Upper lobe of left lung (tissue), 6 donors: ENCODE measurements at regions not wholly inside any gene's neighbourhood (a gene's known extent, or its start where the extent isn't known, plus 50 kb on each side); places are given as distances from the start of the nearest gene placed in this dataset.
A peak's percentile ranks its signal among the peaks of the same experiment; 100 is the strongest.

Source experiments
- ATAC-seq, 2 donors: fragments of 200-7000 bp; cut with Tn5 transposase; one replicate each; pipeline ENCODE4 v1.9.1; 2022; ENCODE audit warnings: mild to moderate bottlenecking in 2 of 2, moderate library complexity in 2 of 2; ENCODE audit not compliant: low FRiP score in 2 of 2
- DNase-seq, 2 donors: peaks; one replicate each; pipeline ENCODE4 v3.0.0-alpha.2; 2019 to 2020
- H3K27ac ChIP-seq, 4 donors: fragments of 200-600 bp; sonication (generic); one replicate each; pipeline ENCODE4 v1.5.1; 2016 to 2019
- H3K27me3 ChIP-seq, 4 donors: fragments of 200-600 bp; sonication (generic); one replicate each; pipeline ENCODE4 v1.5.1; 2017 to 2019
- H3K36me3 ChIP-seq, 4 donors: fragments of 200-600 bp; sonication (generic); one replicate each; pipeline ENCODE4 v1.5.1; 2016 to 2019
- H3K4me1 ChIP-seq, 4 donors: fragments of 200-600 bp; sonication (generic); one replicate each; pipeline ENCODE4 v1.5.1; 2018 to 2019
- H3K4me3 ChIP-seq, 4 donors: fragments of 200-600 bp; sonication (generic); one replicate each; pipeline ENCODE4 v1.5.1; 2017 to 2019; ENCODE audit warnings: mild to moderate bottlenecking in 2 of 4, moderate library complexity in 1 of 4
- H3K9me3 ChIP-seq, 4 donors: fragments of 200-600 bp; sonication (generic); one replicate each; pipeline ENCODE4 v1.5.1; 2018 to 2019
- EP300 ChIP-seq, 4 donors: sonication (generic); formaldehyde crosslinking; IDR thresholded peaks; one replicate each; pipeline ENCODE4 v1.5.1; 2017; ENCODE audit warnings: antibody characterized with exemption in 4 of 4, control low read depth in 2 of 4
- POLR2A ChIP-seq, 4 donors: fragments of 450-650 bp; IDR thresholded peaks; one replicate each; pipeline ENCODE4 v1.5.1; 2016 to 2017; ENCODE audit warnings: antibody characterized with exemption in 4 of 4, mild to moderate bottlenecking in 2 of 4
- POLR2AphosphoS5 ChIP-seq, 2 donors: sonication (generic); formaldehyde crosslinking; IDR thresholded peaks; one replicate each; pipeline ENCODE4 v1.5.1; 2017; ENCODE audit warnings: antibody characterized with exemption in 2 of 2
- WGBS, 2 donors: methylation state at CpG; one replicate each; pipeline ENCODE4 v1.1.5; 2017 to 2018; 5-methylcytosine and 5-hydroxymethylcytosine counted together
- TF ChIP-seq, protein P1 (sequence below), 6 experiments: fragments of 450-650 bp in 4 of 6; fragments of 200-600 bp in 2 of 6; sonication (generic) in 2 of 6; IDR thresholded peaks; one replicate each; pipeline ENCODE4 v1.5.1; 2016 to 2019; ENCODE audit warnings: antibody characterized with exemption in 6 of 6
- donor health status: DM: no; HTN: no; CAD: no; lungs with moderate emphysema.
- donor health status: DM: no; HTN: yes; CAD: no; lungs with severe emphysema.

- TF ChIP-seq, protein P1, sequence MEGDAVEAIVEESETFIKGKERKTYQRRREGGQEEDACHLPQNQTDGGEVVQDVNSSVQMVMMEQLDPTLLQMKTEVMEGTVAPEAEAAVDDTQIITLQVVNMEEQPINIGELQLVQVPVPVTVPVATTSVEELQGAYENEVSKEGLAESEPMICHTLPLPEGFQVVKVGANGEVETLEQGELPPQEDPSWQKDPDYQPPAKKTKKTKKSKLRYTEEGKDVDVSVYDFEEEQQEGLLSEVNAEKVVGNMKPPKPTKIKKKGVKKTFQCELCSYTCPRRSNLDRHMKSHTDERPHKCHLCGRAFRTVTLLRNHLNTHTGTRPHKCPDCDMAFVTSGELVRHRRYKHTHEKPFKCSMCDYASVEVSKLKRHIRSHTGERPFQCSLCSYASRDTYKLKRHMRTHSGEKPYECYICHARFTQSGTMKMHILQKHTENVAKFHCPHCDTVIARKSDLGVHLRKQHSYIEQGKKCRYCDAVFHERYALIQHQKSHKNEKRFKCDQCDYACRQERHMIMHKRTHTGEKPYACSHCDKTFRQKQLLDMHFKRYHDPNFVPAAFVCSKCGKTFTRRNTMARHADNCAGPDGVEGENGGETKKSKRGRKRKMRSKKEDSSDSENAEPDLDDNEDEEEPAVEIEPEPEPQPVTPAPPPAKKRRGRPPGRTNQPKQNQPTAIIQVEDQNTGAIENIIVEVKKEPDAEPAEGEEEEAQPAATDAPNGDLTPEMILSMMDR (IDR thresholded peaks at IDR 0.05) = no peak
- TF ChIP-seq EP300 (IDR thresholded peaks at IDR 0.05) = no peak
- TF ChIP-seq POLR2AphosphoS5 (IDR thresholded peaks at IDR 0.05) = no peak
- TF ChIP-seq POLR2A (IDR thresholded peaks at IDR 0.05) = no peak
- no peak overlapping the region for H3K4me3 ChIP-seq
- no peaks in the 10 kb centered on the region for H3K27me3 ChIP-seq
- DNase-seq = no peak
- peak overlapping the region in 2 of 4 donors; percentile 30 to 32 for H3K27ac ChIP-seq
- H3K9me3 ChIP-seq = no peaks in the 10 kb centered on the region
- peaks cover 6 to 12% (median 10%) of the 10 kb centered on the region in 4 donors for H3K4me1 ChIP-seq
- ATAC-seq = peak in 1 of 2 donors; percentile 49
- WGBS, 2 donors = 69 to 72% methylated on average over 4 of the region's 4 CpGs
- no peaks in the 10 kb centered on the region for H3K36me3 ChIP-seq
These were observed 116.5 kb upstream of the DAPK1 start for GRCh38 chr9:87381050-87381711.

- Histone ChIP-seq H3K9me3 (no peaks in the 10 kb centered on the region), H3K27ac (peak overlapping the region in 3 of 4 donors; percentile 15 to 32 (median 30)), H3K27me3 (no peaks in the 10 kb centered on the region), H3K36me3 (no peaks in the 10 kb centered on the region), H3K4me3 (no peak overlapping the region), H3K4me1 (peaks cover 6 to 12% (median 10%) of the 10 kb centered on the region in 4 donors)
- TF ChIP-seq POLR2AphosphoS5 (IDR thresholded peaks at IDR 0.05) (no peak), POLR2A (IDR thresholded peaks at IDR 0.05) (no peak), EP300 (IDR thresholded peaks at IDR 0.05) (no peak)
- TF ChIP-seq, protein P1 (IDR thresholded peaks at IDR 0.05) = no peak
- peak in 1 of 2 donors; percentile 17 for ATAC-seq
- 50 to 54% methylated on average over 4 of the region's 4 CpGs for WGBS, 2 donors
- no peak for DNase-seq
These were observed 115.9 kb upstream of the DAPK1 start for GRCh38 chr9:87381746-87382145.

DNA sequence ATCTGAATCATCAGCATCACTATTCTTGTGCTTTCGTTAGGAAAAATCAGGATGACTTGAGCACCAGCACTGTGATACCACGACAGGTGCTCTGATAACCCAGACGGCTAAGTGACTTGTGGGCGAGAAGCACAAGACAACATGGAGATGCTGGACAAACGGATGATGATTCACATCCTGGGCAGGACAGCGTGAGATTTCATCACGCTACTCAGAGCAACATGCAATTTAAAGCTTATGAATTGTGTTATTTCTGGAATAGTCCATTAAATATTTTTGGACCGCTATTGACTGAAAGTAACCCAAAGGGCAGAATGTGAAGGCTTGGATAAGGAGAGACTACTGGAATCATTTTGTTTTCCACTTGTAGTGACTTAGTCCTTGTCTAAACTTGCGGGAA is 114.8 kb upstream of the DAPK1 start:
- H3K27me3 ChIP-seq = no peaks in the 10 kb centered on the region
- 73 to 83% methylated on average over 9 of the region's 9 CpGs for WGBS, 2 donors
- H3K36me3 ChIP-seq = no peaks in the 10 kb centered on the region
- H3K4me3 ChIP-seq = no peak overlapping the region
- peak in 1 of 2 donors; percentile 62 for ATAC-seq
- H3K4me1 ChIP-seq = peaks cover 6 to 12% (median 10%) of the 10 kb centered on the region in 4 donors
- TF ChIP-seq POLR2AphosphoS5 (IDR thresholded peaks at IDR 0.05) (no peak), POLR2A (IDR thresholded peaks at IDR 0.05) (no peak), EP300 (IDR thresholded peaks at IDR 0.05) (no peak)
- TF ChIP-seq, protein P1 (IDR thresholded peaks at IDR 0.05) = no peak
- H3K27ac ChIP-seq = no peak overlapping the region
- H3K9me3 ChIP-seq = no peaks in the 10 kb centered on the region
- DNase-seq = no peak

DNA sequence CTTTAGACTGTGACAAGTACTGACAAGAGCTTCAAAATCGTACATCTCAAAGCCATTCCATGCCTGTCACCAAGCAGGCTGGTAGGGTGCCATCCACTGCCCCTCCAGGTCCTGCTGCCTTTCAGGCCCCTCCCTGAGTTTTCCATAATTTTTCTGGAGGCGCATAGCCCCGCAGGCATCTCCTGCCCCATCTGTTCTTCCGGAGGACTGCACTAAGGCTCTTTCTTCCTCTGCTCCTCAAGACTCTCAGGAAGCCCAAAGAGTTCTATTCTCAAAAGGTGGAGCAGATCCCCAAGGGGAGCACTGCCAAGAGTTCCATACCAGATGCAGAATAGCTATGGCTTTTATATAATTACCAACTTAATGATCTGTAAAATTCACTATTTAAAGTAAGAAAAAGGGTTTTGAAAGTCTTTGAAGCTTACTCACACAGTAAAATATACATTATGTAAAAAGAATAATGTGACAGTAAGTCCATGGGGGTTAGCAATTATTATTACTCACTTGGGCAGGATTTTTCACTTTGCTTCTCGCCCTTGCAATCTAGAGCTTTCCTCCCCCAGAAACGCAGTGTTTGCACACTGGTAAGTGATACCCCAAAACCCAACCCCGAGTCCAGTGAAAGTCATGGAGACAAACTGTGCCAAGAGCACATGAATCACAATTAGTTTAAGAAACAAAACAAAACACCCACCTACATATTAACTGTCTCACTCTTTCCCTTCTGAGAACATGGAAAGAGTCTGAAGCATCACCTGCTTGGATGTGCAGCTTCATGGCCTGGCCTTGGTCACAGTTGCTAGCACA is 114.1 kb upstream of the DAPK1 start:
- Histone ChIP-seq H3K4me3 (no peak overlapping the region), H3K27me3 (no peaks in the 10 kb centered on the region), H3K36me3 (no peaks in the 10 kb centered on the region), H3K4me1 (peaks cover 6 to 12% (median 10%) of the 10 kb centered on the region in 4 donors), H3K9me3 (no peaks in the 10 kb centered on the region), H3K27ac (no peak overlapping the region)
- no peak for TF ChIP-seq POLR2A (IDR thresholded peaks at IDR 0.05)
- TF ChIP-seq, protein P1 (IDR thresholded peaks at IDR 0.05) = no peak
- TF ChIP-seq EP300 (IDR thresholded peaks at IDR 0.05) = no peak
- no peak for TF ChIP-seq POLR2AphosphoS5 (IDR thresholded peaks at IDR 0.05)
- no peak for DNase-seq
- whole genome bisulfite sequencing, 2 donors = 88 to 92% methylated on average over 7 of the region's 7 CpGs
- ATAC-seq = no peak
